Mammary epithelial cell (primary cell): ENCODE measurements at regions not wholly inside any gene's neighbourhood (a gene's known extent, or its start where the extent isn't known, plus 50 kb on each side); places are given as distances from the start of the nearest gene placed in this dataset.

Experiments
- EZH2 ChIP-seq: IDR thresholded peaks from 2 replicates; pipeline ENCODE4 v1.6.1; 2012; ENCODE audit warnings: low read length, inconsistent platforms, borderline replicate concordance
- TF ChIP-seq, protein P1 (sequence below), 2 donors: IDR thresholded peaks in 1 of 2; conservative IDR thresholded peaks in 1 of 2; 2 replicates each; pipeline ENCODE4 v1.5.1; 2011 to 2012; ENCODE audit warnings: inconsistent platforms in 2 of 2, low read length in 2 of 2, mild to moderate bottlenecking in 2 of 2, control low read depth in 1 of 2, low read depth in 1 of 2; ENCODE audit not compliant: insufficient read depth in 1 of 2; ENCODE audit errors: extremely low read depth in 1 of 2

DNA sequence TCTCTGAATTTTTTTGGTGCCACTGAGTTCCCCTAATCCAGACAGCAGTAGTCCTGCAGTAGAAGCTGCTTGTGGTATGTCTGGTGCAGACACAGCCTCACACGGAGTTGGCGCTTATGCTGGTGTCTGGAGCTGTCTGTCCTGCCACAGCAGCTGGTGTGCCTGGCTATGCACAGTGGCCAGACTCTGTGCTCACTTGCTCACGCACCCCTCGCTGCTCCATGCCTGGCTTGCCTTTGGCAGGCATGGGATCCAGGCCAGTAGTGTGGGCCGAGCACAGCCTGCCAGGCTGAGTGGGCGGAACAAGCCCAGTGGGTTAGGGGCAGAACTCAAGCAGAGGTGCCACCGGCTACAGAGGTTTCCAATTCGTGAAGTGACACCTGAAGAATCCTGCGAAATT, 845.9 kb upstream of the PCDH9 start:
- TF ChIP-seq, protein P1, sequence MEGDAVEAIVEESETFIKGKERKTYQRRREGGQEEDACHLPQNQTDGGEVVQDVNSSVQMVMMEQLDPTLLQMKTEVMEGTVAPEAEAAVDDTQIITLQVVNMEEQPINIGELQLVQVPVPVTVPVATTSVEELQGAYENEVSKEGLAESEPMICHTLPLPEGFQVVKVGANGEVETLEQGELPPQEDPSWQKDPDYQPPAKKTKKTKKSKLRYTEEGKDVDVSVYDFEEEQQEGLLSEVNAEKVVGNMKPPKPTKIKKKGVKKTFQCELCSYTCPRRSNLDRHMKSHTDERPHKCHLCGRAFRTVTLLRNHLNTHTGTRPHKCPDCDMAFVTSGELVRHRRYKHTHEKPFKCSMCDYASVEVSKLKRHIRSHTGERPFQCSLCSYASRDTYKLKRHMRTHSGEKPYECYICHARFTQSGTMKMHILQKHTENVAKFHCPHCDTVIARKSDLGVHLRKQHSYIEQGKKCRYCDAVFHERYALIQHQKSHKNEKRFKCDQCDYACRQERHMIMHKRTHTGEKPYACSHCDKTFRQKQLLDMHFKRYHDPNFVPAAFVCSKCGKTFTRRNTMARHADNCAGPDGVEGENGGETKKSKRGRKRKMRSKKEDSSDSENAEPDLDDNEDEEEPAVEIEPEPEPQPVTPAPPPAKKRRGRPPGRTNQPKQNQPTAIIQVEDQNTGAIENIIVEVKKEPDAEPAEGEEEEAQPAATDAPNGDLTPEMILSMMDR (conservative IDR thresholded peaks at IDR 0.05 in 1 of 2, IDR thresholded peaks at IDR 0.05 in 1 of 2; ENCODE audit: extremely low read depth in 1 of 2, insufficient read depth in 1 of 2, low read depth in 1 of 2, low read length in 2 of 2) = no peak
- no peak for TF ChIP-seq EZH2
